NCI-H510A treated with DMSO at 0.1 percent for 48 hours (cell line): ENCODE measurements at regions not wholly inside any gene's neighbourhood (a gene's known extent, or its start where the extent isn't known, plus 50 kb on each side); places are given as distances from the start of the nearest gene placed in this dataset.

Source experiments
- DNase-seq: peaks from one replicate; lab custom pipeline; 2025; lab: John Stamatoyannopoulos, UW

DNA sequence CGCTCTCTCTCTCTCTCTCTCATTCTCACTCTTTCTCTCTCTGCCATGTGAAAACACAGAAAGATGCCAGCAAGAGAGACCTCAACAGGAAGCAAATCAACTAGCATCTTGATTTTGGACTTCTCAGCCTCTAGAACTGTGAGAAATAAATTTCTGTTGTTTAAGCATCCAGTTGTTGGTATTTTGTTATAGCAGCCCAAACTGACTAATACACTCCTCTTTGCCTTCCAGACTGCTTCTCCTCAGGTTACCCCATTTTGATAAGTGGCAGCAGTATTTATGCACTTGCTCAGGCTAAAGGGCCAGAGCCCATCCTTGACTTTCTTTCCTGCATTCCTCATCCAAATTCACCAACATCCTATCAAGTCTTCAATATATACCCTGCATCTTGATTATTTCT lies 76.6 kb upstream of the NANOGP8 start:
- DNase-seq = no peak

DNA sequence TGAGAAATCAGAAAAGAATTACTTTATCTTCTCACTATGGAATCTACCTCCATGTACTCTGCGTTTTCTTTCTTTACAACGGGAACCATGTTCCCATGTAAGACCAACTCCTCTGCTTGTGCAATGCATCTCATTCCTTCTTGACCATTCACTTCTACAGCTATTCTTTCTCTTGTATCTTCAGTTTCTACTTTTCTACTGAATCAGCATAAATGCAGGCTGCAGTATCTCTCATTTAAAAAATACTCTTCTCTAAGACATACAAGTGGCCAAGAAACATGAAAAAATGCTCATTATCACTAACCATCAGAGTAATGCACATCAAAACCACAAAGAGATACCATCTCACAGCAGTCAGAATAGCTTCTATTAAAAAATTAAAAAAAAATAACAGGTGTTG lies 74.1 kb upstream of the NANOGP8 start:
- DNase-seq = no peak

DNA sequence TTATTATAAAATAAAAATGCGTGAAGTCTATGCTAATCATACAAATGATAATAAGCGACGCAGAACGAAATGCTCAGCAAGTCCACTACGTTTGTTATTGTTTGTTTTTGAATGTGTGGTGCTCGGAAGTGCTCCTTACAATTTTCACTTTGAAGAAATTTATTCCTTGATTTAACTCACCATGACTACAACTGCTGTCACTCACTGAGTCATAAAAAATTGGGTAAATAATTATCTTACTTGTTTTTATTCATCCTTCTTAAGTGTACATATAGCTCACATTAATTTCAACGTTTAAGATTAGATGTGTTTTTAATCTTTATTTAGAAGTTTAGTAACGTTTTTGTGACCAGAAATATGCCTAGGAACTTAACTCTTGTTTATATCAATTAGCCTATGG lies 66.7 kb upstream of the NANOGP8 start:
- DNase-seq = no peak

DNA sequence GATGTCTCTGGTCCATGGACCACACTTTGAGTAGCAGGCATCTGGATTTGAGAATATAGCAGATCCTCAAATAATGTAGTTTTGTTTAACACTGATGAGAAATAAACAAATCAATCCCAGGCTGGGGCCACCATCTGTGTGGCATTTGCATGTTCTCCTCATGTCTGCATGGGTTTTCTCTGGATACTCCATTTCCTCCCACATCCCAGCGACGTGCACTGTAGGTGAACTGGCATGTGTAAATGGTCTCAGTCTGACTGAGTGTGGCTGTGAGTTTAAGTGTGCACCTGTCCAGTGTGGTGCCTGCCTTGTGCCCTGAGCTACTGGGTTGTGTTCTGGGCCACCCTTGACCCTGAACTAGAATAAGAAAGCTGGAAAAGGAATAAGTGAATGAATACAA lies 66.3 kb upstream of the NANOGP8 start:
- DNase-seq = no peak

DNA sequence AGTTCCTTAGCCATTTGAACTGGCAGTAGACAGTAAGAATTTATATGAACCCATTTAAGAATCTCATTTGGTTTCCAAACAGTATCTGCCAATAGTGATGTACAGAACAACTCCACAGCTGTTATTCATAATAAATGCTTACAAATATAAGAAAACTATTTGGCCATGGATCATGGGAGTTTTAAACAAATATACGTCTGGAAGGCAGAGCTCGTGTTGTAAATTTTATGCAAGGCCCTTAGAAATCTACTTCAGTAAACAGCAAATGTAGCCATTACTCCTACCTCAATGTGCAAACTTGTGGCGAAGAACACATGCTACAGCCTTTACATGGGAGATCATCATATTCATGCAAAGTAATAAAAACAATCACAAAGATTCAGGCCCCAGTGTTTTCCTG lies 65.3 kb upstream of the NANOGP8 start:
- DNase-seq = no peak

DNA sequence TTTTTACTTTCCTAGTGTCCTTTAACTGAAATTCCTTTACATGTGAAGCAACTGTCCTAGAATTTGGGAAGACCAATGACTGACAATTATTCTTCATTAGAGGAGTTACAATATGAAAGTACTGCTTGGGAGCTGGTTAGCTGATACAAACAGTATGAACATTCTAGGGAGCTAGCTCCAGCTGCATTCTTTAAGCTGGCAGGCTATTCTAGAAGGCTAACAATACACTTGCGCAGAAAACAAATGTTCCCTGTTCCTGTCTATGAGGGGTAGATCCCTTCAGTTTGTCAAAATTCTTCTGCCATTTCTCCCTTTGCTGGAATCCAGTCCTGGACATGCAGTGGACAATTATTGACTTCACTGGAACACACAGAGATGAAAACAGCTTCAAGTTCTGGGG lies 60.2 kb upstream of the NANOGP8 start:
- DNase-seq = no peak

DNA sequence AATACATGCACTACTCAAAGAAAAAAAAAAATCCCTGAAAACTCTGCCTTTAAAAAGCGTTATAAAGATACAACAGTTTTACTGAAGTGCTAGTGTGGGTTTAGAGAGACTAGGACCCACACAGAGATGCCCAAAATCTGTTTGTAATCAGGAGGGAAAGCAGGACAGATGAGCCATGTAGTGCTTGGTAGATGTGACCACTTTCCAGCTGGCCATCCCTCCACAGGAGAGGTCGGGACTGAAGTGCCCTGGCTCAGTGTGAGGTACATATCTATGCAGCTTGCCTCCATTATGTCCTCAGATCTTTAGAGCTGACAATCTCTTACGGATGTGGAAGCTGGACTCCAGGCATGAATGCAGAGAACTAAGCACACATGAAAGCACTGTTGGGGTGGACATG lies 57.5 kb upstream of the NANOGP8 start:
- DNase-seq = no peak

DNA sequence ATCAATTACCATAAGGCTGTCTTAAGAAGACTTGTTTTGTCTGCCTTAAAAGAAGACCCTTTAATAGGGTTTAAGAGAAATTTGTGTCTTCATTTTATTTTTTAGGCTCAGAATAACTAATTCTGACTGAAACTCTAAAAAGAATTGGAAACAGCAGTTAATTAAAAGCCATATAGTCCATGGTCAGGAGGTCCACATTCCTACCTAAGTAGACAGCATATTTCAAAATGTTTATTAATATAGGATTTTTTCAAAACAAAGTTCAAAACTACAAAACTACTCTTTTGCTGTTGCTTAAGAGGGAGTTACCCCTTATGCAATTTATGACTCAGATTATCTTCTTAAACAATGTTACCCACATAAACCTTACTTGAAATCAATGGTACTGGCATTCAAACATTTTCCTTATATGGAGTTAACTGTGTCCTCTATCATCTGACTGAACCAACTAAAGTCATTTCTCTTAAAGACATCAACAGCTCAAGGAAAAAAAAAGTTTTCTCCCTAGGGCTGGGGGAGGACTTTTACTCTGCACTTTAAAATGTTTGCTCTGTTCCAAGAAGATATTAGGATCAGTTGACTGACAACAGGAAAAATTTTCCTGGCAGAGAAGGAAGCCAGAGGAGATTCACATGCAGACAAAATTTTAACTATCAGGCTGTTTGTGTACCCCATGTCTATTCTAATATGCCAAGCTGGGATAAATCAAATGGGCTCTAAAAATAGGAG lies 56.8 kb upstream of the NANOGP8 start:
- DNase-seq = no peak

DNA sequence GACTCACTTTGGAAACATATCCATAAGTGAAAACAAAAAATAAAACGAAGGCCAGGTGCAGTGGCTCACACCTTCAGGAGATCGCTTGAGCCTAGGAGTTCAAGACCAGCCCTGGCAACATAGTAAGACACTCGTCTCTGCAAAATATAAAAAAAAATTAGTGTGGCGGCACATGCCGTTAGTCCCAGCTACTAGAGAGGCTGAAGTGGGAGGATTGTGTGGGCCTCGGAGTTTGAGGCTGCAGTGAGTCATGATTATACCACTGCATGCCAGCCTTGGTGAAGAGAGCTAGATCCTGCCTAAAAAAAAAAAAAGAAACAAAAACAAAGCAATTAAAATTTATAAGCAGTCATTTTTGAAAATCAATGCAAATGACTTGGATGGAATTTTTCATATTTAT lies 54.7 kb upstream of the NANOGP8 start:
- no peak for DNase-seq

DNA sequence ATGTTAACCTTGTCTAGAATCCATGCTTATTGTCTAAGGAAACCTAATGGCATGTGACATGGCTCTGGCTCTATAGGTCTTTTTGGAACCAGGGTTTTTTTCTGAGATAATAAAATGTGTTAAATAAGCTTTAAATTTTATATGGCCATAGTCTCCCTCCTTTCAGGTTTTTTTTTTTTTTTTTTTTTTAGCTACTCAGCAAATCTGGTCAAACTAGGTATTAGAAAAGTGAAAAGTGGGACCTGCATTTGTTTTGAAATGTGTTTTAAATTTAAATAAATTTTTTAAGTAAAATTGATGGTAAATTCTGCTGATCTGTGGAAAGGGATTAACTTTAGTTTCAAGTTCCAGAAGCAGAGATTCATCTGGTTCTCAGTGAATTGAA lies 52.1 kb upstream of the NANOGP8 start:
- no peak for DNase-seq

DNA sequence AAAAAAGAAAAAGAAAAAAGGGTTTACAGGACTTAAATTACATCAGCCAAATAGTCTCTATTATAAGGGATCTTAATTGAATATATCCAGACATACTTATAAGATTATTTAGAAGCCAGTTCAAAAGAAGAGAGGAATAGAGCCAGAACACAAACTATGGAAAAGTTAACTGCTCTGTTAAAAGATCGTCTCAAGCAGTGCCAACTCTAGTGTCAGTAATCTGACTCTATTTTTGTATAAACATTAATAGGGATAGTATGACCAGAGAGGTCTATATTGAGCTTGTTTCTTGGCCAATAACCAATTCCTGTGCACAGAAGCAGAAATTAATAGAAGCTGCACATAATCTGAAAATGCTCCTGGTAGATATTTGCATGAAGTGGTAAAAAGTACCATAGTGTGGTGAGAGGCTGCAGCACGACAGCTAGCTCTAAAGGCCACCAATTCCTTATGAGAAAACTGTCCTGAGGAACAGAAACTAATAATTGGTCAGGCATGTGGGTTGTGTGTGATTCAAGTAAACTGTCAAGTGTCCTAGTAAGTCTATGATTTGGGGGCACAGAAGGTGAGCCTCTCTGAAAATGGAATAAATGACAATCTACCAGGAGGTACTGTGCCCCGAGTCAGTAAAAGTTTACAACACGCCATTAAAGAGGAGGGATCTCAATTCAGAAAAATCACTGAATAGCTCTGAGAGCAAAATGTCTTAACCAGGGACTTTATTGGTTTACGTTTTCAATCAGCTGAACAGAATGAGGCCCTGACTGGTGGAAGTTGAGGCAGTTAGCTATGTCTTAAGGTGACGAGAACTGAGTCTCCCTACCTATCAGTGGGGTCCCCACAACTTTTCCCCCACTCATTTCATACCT lies 51.5 kb upstream of the NANOGP8 start:
- no peak for DNase-seq
